Lung (tissue), 11 donors: ENCODE measurements at regions not wholly inside any gene's neighbourhood (a gene's known extent, or its start where the extent isn't known, plus 50 kb on each side); places are given as distances from the start of the nearest gene placed in this dataset.

Source experiments
- ATAC-seq: fragments of 200-7000 bp; cut with Tn5 transposase; one replicate; pipeline ENCODE4 v1.9.1; 2020; ENCODE audit warnings: moderate number of reproducible peaks; ENCODE audit not compliant: insufficient read depth, low FRiP score
- DNase-seq, 3 donors: peaks; one replicate each; pipeline ENCODE4 v3.0.0-alpha.2; 2013 to 2017
- H3K27ac ChIP-seq, 2 donors: one replicate each; pipeline ENCODE4 v1.5.1; 2013; ENCODE audit warnings: mild to moderate bottlenecking in 2 of 2, moderate library complexity in 2 of 2, control low read depth in 1 of 2, inconsistent platforms in 1 of 2, low read depth in 1 of 2, low read length in 1 of 2
- H3K27me3 ChIP-seq, 3 donors: one replicate each; pipeline ENCODE4 v1.5.1; 2013; ENCODE audit warnings: low read length in 2 of 3; ENCODE audit not compliant: control insufficient read depth in 3 of 3, insufficient read depth in 3 of 3
- H3K36me3 ChIP-seq, 4 donors: one replicate each; pipeline ENCODE4 v1.5.1; 2013; ENCODE audit warnings: low read length in 4 of 4, mild to moderate bottlenecking in 1 of 4, moderate library complexity in 1 of 4; ENCODE audit not compliant: control insufficient read depth in 4 of 4, insufficient read depth in 4 of 4
- H3K4me1 ChIP-seq, 5 donors: one replicate each; pipeline ENCODE4 v1.5.1; 2013; ENCODE audit warnings: low read length in 5 of 5, mild to moderate bottlenecking in 2 of 5, moderate library complexity in 1 of 5; ENCODE audit not compliant: control insufficient read depth in 5 of 5, insufficient read depth in 5 of 5
- H3K4me3 ChIP-seq: one replicate; pipeline ENCODE4 v1.5.1; 2013; ENCODE audit warnings: mild to moderate bottlenecking, control low read depth, moderate library complexity
- H3K9ac ChIP-seq, 2 donors: one replicate each; pipeline ENCODE4 v1.5.1; 2013; ENCODE audit warnings: low read length in 2 of 2, control low read depth in 1 of 2; ENCODE audit not compliant: insufficient read depth in 1 of 2
- H3K9me3 ChIP-seq, 4 donors: one replicate each; pipeline ENCODE4 v1.5.1; 2013; ENCODE audit warnings: low read length in 3 of 4, mild to moderate bottlenecking in 1 of 4, moderate library complexity in 1 of 4; ENCODE audit not compliant: control insufficient read depth in 4 of 4, insufficient read depth in 3 of 4
- WGBS, 2 donors: extraction: QIAGEN DNeasy Blood & Tissue Kit; methylation state at CpG; one replicate each; pipeline ENCODE4 v1.1.7; 2013; 5-methylcytosine and 5-hydroxymethylcytosine counted together
- TF ChIP-seq, protein P1 (sequence below): IDR thresholded peaks from 2 replicates; pipeline ENCODE4 v1.5.1; 2012; ENCODE audit warnings: mild to moderate bottlenecking; ENCODE audit errors: control extremely low read depth, extremely low read depth
- donor health status: control.
- donor health status: control.
- donor health status: Bipolar disorder and iron deficiency.
- donor health status: healthy.
- donor health status: DM: yes; HTN: yes; CAD: no.

- 86 to 90% methylated on average over 3 of the region's 3 CpGs for WGBS, 2 donors
- Histone ChIP-seq H3K4me3 (no peak overlapping the region), H3K27me3 (no peaks in the 10 kb centered on the region), H3K27ac (no peak overlapping the region), H3K36me3 (no peaks in the 10 kb centered on the region), H3K9ac (no peak overlapping the region), H3K9me3 (no peaks in the 10 kb centered on the region), H3K4me1 (no peaks in the 10 kb centered on the region)
- TF ChIP-seq, protein P1, sequence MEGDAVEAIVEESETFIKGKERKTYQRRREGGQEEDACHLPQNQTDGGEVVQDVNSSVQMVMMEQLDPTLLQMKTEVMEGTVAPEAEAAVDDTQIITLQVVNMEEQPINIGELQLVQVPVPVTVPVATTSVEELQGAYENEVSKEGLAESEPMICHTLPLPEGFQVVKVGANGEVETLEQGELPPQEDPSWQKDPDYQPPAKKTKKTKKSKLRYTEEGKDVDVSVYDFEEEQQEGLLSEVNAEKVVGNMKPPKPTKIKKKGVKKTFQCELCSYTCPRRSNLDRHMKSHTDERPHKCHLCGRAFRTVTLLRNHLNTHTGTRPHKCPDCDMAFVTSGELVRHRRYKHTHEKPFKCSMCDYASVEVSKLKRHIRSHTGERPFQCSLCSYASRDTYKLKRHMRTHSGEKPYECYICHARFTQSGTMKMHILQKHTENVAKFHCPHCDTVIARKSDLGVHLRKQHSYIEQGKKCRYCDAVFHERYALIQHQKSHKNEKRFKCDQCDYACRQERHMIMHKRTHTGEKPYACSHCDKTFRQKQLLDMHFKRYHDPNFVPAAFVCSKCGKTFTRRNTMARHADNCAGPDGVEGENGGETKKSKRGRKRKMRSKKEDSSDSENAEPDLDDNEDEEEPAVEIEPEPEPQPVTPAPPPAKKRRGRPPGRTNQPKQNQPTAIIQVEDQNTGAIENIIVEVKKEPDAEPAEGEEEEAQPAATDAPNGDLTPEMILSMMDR, result no peak
- no peak for DNase-seq
- no peak for ATAC-seq
Observed at GRCh38 chr13:104671901-104672300, 1605.7 kb upstream of the SLC10A2 start.

GRCh38 chr13:104657196-104657595 lies 1591.0 kb upstream of the SLC10A2 start:
- ATAC-seq (no peak), DNase-seq (no peak)
- Histone ChIP-seq H3K9me3 (peaks cover 0 to 3% (median 0%) of the 10 kb centered on the region in 4 donors), H3K27ac (no peak overlapping the region), H3K4me3 (no peak overlapping the region), H3K36me3 (no peaks in the 10 kb centered on the region), H3K9ac (no peak overlapping the region), H3K27me3 (no peaks in the 10 kb centered on the region), H3K4me1 (no peaks in the 10 kb centered on the region)
- WGBS, 2 donors, result 100% methylated on average over 1 of the region's 1 CpG
- TF ChIP-seq, protein P1, result no peak

DNA sequence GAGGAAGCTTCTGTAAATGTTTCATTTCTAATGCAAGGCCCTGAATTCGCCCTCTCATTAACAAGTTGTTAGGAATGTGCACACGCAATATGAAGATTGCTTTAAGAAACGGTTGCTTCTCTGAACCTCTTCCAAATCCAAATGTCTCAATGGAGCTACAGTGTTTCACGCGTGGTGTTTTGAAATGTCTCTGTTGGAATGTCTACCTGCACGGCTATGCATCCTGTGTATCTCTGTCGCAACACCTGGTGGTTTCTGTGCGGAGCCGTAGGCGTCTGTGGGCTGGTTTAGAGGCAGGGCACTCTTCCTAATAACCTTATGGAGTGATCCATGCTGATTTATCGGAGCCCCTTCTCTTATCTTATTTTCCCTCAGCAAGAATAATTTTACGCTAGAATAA lies 1584.2 kb upstream of the SLC10A2 start:
- ATAC-seq (no peak), DNase-seq (no peak)
- no peaks in the 10 kb centered on the region for H3K4me1 ChIP-seq
- H3K9ac ChIP-seq, result no peak overlapping the region
- H3K9me3 ChIP-seq, result peaks cover 0 to 5% (median 0%) of the 10 kb centered on the region in 4 donors
- no peaks in the 10 kb centered on the region for H3K36me3 ChIP-seq
- TF ChIP-seq, protein P1, result no peak
- H3K27me3 ChIP-seq, result no peaks in the 10 kb centered on the region
- H3K27ac ChIP-seq, result no peak overlapping the region
- 90 to 91% methylated on average over 12 of the region's 12 CpGs for WGBS, 2 donors
- H3K4me3 ChIP-seq, result no peak overlapping the region

DNA sequence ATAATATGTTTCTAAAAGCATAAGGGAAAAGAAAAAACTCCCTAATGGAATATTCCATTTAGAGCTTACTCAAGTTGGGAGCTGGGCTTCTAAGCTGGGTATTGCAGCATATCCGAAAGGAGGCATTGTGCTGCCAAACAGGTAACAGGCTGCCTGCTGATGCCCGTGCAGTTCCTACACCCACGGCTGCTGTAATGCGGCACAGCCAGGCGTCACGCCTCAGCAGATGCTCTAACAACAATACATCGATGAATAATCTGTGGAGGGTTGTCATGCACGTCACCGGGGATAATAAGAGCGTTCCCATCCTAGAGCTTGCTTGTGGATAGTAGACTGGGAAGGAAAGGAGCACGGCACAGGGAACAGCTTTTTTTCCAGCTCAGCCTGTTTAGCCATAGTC lies 1582.1 kb upstream of the SLC10A2 start:
- Histone ChIP-seq H3K4me1 (no peaks in the 10 kb centered on the region), H3K9me3 (peaks cover 0 to 2% (median 0%) of the 10 kb centered on the region in 4 donors), H3K36me3 (no peaks in the 10 kb centered on the region), H3K27ac (no peak overlapping the region), H3K9ac (no peak overlapping the region), H3K4me3 (no peak overlapping the region), H3K27me3 (no peaks in the 10 kb centered on the region)
- ATAC-seq (no peak), DNase-seq (no peak)
- TF ChIP-seq, protein P1, result no peak
- 91% methylated on average over 11 of the region's 11 CpGs for WGBS, 2 donors
